NAMALWA (cell line): ENCODE measurements at regions not wholly inside any gene's neighbourhood (a gene's known extent, or its start where the extent isn't known, plus 50 kb on each side); places are given as distances from the start of the nearest gene placed in this dataset.

Experiments used
- DNase-seq: peaks from one replicate; pipeline ENCODE4 v3.0.0-alpha.2; 2015; ENCODE audit warnings: low spot score

DNA sequence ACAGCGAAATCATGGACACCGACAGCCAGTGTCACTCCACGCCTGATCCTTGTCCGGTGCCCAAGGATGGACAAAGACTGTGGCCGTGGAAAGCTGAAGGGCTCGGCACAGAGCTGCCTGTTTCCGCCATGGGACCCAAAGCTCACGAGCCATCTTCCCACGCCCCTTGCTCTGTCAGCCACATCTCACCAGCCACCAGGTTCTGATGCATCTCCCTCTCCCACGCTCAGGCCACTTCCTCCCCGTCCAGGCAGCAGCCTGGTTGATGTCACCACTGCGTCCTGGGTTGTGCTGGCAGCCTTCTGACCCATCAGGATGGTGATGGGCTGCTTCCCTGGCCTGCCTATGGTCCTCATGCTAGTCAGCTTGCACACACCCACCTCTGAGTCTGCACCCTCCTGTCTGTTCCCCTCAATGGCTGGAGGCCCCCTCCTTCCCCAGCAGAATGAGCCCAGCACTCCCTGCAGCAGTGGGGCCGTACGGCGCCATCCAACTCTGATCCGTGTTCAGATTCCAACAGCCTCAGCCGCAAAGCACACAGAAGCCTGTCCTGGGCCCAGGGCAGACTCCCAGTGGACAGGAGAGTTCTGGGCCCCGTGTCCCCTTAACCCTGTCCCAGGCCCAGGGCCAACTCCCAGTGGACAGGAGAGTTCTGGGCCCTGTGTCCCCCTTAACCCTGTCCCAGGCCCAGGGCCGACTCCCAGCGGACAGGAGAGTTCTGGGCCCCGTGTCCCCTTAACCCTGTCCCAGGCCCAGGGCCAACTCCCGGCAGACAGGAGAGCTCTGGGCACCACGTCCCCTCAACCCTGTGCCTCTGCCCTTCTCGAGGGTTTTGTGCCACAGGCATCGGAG is 259.5 kb downstream of the BRD1 start:
- no peak for DNase-seq

DNA sequence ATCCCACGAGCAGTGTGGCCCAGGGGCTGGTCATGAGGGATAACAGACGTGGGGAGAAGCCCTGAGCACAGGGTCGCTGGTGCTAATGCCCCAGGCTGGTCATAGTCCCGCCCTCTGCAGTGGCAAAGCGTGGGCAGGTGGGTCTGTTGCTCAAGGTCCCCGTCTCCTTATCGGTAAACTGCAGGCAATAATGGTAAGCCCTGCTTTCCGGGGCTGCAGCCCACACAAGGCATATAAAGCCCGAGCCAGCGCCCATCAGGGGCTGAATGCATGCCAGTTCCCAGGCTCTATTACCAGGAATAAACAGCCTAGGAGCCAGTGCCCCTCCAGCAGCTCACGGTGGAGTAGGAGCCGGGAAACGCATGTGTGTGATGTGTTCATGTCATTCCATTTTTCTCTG is 261.0 kb downstream of the BRD1 start:
- no peak for DNase-seq

DNA sequence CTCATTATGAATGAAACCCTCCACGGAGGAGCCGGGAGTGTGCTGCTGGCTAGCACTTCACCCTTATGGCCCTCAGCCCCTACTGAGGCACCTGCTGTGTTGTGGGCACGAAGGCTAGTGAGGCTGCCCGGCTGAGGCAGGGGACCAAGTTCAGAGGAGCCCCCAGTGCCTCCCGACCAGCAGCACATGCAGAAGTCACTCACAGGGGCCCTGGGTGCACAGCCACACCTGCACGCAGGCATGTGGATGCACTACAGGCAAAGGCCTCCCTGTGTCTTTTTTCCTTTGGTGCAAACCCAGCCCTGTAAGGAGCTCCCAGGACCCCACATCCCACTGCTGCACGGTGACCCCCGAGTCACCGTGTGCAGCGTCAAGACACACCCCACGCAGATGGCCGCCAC is 261.5 kb downstream of the BRD1 start:
- DNase-seq: no peak

DNA sequence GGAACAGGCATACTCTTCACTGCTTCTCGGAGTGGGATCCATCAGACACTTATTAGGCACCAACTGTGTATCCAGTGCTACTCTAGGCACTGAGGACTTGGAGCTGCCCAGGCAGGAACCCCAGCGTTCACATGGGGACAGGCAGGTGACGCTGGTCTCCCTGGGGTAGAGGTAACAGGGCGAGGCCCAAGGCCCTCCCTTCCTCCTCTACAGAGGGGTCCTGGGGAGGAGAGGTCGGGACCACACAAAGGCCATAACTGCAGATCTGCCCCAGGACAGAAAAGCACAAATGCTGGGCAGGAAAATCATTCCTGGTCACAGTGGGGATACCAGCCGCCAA is 262.2 kb downstream of the BRD1 start:
- no peak for DNase-seq

DNA sequence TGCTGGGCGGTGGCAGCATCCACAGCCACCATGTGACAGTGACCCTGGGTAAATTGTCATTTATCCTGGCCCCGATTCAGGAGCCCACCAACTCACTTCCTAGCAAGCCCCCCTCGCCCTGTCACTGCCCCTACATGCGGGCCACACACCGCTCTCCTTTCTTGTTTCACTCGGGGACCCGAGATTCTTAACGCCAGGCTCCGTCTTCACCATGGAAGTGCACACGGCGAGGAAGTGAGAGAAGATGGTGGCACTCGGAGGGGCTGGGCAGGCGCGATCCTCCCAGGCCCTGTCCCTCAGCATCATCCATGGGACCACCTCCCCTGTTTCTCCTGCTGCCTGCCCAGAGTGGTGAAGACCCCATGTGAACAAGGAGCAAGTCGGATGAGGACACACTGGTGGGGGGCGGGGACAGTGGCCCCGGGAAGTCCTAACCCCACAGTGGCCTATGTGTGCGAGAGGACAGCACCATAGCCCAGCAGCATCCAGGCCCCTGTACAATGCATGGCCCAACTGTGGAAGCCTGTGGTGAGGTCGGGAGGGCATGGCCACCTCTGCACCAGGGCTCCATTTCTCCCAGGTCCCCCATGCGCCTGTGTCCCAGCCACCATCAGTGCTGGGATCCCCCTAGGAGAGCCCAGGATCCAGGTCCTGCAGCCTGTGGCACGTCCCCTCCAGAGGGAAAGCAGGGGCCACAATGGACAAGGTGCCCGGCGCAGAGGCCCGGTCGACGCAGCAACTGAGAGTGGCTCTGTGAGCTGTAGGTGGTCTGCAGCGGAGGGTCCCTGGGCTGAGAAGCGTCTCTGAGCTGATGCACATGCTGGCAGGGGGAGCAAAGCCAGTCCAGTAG is 262.8 kb downstream of the BRD1 start:
- DNase-seq: no peak

DNA sequence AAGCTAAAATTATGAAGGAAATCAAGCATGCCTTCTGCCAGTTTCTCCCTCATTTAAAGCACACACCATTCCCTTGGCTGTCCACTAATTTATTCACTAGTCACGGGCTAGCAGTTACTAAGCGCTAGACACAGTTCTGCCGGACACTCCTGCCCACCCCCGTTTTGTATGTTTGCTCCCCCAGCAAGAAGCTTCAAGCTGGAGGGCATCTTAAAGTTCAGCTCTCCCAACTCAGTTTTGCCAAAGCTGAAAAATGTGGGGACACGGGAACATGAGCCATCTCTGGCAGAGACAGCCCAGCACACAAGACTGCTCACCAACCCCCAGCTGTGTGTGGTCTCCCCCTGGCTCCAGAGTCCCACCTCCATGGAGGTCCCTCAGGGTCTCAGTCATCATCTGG is 263.6 kb downstream of the BRD1 start:
- DNase-seq: no peak

DNA sequence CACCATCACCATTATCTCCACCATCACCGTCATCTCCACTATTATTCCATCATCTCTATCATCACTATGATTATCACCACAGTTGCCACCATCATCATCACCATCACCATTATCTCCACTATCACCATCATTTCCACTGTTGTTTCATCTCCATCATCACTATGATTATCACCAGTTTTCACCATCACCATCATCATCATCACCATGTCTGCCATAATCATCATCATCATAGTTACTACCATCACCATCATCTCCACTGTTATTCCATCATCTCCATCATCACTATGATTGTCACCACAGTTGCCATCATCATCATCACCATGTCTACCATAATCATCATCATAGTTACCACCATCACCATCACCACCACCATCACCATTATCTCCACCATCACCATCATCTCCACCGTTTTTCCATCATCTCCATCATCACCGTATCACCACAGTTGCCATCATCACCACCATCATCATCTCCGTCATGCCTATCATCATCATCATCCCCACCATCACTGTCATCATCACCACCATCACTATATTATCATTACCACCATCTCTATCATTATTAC is 264.9 kb downstream of the BRD1 start:
- DNase-seq: no peak

DNA sequence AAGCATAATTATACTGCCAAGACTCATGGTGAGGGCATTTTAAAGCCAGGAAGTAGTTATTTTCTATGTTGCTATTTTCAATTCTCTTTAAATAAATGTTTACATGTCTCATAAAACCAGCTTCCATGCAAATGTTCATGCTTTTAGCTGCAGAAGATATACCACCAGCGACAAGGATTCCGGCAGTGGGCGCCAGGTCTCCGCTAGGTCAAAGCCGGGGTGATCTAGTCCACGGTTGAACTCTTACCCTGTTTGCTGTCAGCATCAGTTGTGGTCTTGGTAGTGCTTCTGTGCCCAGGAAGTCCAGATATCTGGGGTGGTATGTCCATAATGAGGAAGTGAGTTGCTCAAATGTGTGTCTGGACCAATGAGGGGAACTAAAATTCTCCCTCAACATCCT is 265.7 kb downstream of the BRD1 start:
- DNase-seq: no peak

DNA sequence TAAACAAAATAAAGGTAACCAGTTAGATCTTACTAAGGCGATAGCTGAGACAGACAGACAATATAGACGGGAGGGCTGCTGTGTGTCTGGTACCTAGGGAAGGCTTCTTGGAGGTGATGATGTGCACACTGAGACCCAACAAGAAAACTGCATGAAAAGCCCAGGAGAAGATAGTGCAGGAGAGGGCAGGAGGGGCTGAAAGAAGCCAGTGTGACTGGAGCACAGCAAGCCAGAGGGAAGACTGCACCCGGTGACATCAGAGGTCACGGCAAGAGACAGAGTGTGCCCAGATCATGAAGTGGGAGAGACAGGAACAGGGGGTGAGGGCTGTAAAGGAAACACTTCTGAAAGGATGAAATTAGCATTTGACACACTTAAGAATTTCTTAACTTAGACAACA is 266.3 kb downstream of the BRD1 start:
- no peak for DNase-seq

DNA sequence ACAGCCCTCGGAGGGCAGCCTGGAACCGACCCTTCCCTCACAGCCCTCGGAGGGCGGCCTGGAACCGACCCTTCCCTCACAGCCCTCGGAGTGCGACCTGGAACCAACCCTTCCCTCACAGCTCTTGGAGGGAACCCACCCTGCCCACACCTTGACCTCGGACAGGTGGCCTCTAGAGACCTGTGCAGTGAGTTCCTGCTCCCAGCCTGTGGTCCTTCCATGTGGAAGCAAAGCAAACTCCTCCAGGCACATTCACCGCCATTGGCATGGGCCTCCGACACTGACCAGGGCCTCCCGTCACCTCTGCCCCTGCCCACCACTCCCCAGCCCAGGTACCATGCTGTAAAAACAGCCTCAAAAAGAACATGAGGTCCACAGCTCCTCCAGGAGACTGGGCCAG is 272.1 kb downstream of the BRD1 start:
- no peak for DNase-seq

DNA sequence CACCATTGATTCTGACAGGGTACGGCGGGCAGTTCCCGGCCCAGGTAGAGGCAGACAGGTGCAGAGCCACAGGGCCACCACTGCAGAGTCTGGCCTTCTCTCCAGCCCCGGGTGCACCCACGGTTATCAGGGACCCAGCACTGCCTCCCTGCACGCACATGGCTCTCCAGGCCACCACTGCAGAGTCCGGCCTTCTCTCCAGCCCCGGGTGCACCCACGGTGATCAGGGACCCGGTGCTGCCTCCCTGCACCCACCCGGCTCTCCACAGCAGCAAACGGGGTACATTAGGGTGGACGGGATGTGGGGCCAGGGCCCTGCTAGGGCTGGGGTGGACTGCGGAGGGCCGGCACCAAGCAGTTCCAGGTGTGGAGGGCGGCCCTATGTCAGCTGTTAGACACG is 272.9 kb downstream of the BRD1 start:
- DNase-seq: no peak

DNA sequence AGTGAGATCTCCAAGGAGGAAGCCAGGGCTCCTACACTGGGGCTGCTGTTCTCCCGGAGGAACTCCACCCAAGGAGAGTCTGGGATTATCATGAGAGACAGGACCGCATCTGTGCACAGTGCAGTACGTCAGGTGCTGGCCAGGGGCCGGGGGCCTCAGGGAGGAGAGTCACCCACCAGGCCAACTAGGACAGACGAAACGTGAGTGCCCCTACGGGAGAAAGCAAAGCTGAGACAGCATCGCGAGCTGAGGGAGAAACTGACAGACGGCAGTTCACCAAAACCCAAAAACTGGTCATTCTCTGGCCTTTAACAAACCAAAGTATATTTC is 273.4 kb downstream of the BRD1 start:
- DNase-seq: no peak

DNA sequence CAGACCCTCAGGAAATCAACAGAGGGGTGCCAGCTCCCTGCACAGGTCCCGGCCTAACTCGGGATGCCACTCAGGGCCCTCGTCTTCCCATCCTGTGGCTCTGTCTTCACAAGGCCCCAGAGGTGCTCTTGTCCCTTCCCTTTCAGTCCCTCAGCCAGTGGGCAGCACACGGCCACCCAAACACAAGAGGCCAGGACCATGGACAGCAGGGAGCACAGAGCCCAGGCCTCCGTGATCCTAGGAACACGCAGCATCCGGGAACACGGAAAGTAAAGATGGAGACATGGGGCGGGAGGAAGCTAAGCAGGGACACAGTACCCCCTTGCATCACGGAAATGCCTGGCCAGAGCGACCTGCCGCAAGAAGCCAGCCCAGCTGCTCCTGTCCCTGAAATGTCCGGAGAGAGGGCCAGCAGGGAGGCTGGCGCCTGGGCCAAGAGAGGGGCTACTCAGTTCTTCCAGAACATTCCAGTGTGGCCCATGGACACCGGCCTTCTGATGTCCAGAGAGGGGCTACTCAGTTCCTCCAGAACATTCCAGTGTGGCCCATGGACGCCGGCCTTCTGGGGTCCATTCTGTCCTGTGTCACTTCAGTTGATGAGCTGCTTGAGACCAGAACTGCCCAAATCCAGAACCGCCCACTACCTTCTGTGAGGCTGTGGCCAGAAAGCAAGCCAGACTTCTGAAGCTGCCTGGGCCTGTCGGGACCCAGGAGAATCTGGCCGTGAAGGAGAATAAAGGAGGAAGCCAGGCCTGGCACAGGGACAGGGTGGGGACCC is 274.0 kb downstream of the BRD1 start:
- DNase-seq: no peak

DNA sequence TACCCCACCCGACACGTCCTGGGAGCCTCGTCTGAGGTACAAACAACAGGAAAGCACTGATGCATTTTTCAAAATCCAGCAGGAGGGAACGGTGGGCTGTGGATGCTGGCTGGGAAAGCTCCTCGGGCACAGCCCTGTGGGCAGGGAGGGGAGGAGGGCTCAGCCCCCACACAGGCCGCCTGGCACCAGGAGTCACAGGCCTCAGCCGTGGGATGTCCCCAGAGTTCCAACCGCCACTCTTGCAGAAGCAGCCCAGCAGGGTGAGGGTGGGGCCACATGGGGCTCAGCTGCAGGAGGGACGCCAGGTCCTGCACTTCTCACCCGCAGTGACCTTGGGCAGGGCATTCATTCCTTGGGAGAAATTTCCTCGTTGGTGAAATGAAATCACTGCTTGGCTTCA is 274.6 kb downstream of the BRD1 start:
- DNase-seq: no peak

DNA sequence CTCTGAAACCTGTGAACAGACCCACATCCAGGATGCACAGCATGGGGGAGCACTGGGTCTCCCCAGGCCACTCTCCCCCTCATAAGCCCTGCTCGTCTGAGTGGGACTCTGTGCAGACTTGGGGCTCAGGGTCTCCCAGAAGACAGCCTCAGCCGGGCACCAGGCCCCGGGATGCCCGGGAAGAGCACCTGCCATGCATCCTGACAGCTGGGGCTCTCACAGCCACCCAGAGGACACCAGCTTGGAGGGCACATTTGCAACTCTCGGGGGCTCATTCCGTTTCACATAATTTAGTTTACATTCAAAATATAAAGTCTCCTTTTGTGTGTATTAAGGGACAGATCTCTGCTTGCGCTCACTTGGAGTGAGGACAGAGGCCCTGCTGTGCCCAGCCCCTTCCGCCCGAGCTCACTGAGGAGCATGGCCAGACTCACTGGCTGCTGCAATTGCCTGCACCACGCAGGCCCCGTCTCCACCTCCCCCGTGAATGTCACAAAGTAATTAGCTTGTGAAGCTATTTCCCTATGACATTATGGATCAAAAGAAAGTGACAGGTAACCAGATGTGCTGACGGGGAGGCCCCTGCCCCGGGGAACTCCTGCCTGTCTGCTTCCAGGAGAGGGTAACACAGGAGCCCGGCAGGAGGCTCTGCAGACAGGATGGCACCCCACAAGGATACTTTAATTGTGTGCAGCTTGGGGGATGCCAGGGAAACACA is 275.6 kb downstream of the BRD1 start:
- DNase-seq: no peak

DNA sequence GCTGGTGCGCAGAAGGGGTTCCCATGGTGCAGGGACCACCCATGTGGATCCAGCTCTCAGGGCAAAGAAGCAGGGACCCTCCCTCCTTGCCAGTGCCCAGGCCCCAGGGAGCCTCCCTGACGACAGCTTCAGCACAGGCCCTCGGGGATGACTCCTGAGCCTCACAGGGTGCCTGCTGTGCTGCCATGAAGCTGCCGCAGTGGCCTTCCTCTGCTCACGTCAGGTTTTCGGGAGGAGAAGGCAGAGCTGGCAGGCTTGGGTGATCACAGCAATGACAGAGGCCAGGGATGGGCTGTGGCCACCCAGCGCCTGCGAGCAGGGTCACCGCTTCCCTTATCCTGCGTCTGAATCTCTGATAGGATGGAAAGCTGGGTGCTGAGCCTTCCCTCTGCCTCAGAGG is 276.2 kb downstream of the BRD1 start:
- DNase-seq: no peak

DNA sequence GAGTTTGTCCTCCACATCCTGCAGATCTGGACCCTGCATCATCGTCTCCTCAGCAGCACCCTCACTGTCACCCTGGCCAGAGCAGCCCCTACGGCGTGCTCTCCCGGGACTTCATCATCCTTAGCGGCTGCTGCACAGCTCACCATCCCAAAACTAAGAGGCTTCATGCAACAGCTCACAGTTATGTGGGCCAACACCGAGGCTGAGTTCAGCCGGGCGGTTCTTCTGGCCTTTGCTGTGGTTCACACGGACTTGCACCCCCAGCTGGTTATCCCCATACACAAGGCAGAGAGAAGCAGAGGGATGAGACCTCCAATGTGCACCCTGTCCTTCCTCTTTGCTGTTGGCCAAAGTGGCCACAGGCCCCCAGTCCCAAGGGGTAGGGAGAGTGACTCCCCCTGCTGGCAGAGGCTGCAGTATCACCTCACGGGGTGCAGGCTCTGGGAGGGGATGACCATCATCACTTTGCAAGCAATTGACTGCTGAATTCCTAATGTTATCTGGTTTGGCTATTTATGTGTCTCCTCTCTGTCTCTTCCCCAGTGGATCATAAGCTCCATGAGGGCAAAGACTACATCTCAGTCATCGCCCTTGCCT is 276.8 kb downstream of the BRD1 start:
- DNase-seq: no peak

DNA sequence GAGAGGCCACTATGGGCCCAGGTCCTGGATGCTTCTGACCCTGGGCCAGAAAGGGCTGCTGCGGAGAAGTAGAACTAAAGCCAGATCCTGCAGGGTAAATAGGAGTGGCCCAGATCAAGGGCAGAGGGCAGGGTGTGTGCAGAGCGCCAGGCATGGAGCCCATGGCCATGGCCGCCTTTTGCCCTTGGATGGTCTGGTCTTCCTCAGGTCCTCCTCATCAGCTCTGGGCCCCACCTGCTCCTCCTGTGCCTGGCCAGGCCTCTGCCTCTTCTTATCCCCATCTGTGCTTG is 277.6 kb downstream of the BRD1 start:
- DNase-seq: no peak

DNA sequence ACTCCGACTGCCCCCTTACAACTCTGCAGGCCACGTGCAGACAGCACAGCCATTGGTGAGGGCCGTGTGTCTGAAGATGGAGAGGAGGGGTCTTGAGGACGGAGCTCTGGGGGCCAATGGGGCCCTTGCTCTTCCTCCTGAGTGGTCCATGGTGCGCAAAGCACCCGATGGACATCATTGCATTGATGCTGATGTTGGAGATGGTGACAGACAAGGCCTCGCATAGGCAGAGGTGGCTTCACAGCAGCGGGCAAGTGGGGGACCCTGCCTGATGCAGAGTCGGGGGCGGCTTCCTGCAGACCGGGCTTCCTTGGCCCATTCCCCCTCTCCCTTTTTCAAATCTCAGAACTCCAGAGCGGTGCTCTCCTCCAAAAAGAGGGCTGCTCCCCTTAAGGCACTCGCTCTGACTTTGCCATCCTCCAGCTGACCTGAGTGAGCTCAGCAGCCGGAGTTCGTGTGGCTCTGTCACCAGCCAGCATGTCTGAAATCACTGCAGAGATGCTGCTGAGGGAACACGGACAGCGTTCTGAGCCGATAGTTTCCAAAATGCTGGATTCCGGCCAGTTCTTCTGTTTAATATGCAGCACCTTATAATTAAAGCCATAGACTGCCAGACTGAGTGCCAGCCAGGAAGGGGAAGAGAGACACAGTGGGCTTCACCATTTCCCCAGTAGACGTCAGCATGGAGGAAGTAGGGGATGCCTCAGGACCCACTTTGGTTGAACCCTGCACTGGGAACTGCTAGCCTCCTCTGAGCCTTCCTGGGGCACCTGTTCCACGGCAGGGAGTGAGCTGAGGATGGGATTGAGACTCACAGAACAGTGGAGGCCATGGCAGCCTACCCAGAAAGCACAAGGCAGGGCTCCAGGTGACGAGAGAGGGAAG is 278.2 kb downstream of the BRD1 start:
- no peak for DNase-seq

DNA sequence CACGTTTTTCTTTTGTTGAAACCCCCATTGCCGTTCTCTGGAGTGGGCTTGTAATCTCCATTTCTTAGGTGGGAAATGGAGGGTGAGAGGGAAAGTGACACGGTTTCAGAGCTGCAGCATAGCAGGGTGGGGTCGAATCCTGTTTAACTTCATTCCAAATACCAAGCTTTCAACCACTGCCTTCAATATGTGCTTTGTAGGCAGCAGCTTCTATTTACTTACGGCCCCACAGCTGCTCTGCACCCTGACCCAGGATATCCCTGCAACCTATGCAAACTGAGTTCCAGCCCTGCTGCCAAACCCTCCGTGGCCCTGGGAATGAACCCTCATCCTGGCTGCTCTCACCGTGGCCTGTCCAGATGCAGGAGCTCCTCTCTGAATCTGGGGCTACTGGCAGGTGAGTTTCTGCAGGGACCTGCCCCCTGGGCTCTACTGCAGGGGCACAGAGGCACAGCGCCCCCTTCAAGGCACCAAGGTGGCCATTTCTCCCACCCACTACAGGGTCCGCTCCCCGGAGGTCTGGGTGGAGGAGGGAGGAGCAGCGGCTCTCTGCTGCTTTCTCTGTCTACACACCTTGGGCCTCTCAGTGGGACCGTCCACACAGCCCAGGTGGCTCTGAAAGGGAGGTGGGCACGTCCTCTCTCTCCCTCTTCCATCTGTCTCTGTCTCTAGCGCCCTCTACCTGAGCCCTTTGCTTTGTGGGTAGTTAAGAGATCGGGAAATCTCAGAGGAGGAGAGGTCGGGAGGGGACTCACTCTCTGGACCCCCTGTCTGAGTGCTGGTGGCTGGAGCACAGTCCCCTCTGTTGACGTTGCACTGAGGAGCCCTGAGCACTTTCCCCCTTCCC is 279.1 kb downstream of the BRD1 start:
- no peak for DNase-seq
